HL-60/S4 treated with phorbol 12-myristate 13-acetate at 8.2 ng/mL for 4 days and 3 days (cell line): ENCODE measurements at regions not wholly inside any gene's neighbourhood (a gene's known extent, or its start where the extent isn't known, plus 50 kb on each side); places are given as distances from the start of the nearest gene placed in this dataset.

ENCODE experiments used
- in situ Hi-C: fragments of 300-500 bp; cut with MboI; formaldehyde crosslinking; loops from 2 replicates; pipeline ENCODE4 v1.15.0; 2022; ENCODE audit warnings: low sequenced_read_pairs

- in situ Hi-C loops: no loop called here
Measured at GRCh38 chr2:37781028-37781427, 109.6 kb upstream of the CDC42EP3 start.

GRCh38 chr2:37782155-37782673 lies 110.8 kb upstream of the CDC42EP3 start:
- in situ Hi-C loops: no loop called here

- in situ Hi-C loops: no loop called here
Measured at GRCh38 chr2:37782721-37783371, 111.4 kb upstream of the CDC42EP3 start.

- in situ Hi-C loops: no loop called here
Measured at GRCh38 chr2:37783545-37783944, 112.1 kb upstream of the CDC42EP3 start.

GRCh38 chr2:37784071-37784758 lies 112.8 kb upstream of the CDC42EP3 start:
- in situ Hi-C loops: no loop called here

GRCh38 chr2:37784759-37785149 lies 113.3 kb upstream of the CDC42EP3 start:
- in situ Hi-C loops: no loop called here

GRCh38 chr2:37786191-37786698 lies 114.8 kb upstream of the CDC42EP3 start:
- in situ Hi-C loops: no loop called here

GRCh38 chr2:37786854-37787253 lies 115.4 kb upstream of the CDC42EP3 start:
- in situ Hi-C loops: no loop called here

- in situ Hi-C loops: no loop called here
Measured at GRCh38 chr2:37788602-37789209, 117.3 kb upstream of the CDC42EP3 start.

- in situ Hi-C loops: no loop called here
Measured at GRCh38 chr2:37790019-37790418, 118.6 kb upstream of the CDC42EP3 start.

- in situ Hi-C loops: no loop called here
Measured at GRCh38 chr2:37790462-37790861, 119.0 kb upstream of the CDC42EP3 start.

GRCh38 chr2:37792366-37792765 lies 120.9 kb upstream of the CDC42EP3 start:
- in situ Hi-C loops: no loop called here

GRCh38 chr2:37793004-37793403 lies 121.6 kb upstream of the CDC42EP3 start:
- in situ Hi-C loops: no loop called here

GRCh38 chr2:37794717-37795116 lies 123.3 kb upstream of the CDC42EP3 start:
- in situ Hi-C loops: no loop called here

- in situ Hi-C loops: no loop called here
Measured at GRCh38 chr2:37795456-37795855, 124.0 kb upstream of the CDC42EP3 start.

GRCh38 chr2:37795938-37796337 lies 124.5 kb upstream of the CDC42EP3 start:
- in situ Hi-C loops: no loop called here

- in situ Hi-C loops: no loop called here
Measured at GRCh38 chr2:37796481-37796880, 125.0 kb upstream of the CDC42EP3 start.

- in situ Hi-C loops: no loop called here
Measured at GRCh38 chr2:37797081-37797480, 125.6 kb upstream of the CDC42EP3 start.

GRCh38 chr2:37798315-37799005 lies 126.6 kb upstream of the RMDN2 start:
- in situ Hi-C loops: no loop called here

GRCh38 chr2:37800176-37800858 lies 124.8 kb upstream of the RMDN2 start:
- in situ Hi-C loops: no loop called here
